Neural cell (in vitro differentiated cells): ENCODE measurements at regions not wholly inside any gene's neighbourhood (a gene's known extent, or its start where the extent isn't known, plus 50 kb on each side); places are given as distances from the start of the nearest gene placed in this dataset.

ENCODE experiments used
- CTCF ChIP-seq: fragments of 450-650 bp; IDR thresholded peaks from 2 replicates; pipeline ENCODE4 v1.5.1; 2014; ENCODE audit warnings: antibody characterized with exemption, mild to moderate bottlenecking, moderate library complexity; ENCODE audit not compliant: poor library complexity, severe bottlenecking
- EP300 ChIP-seq: fragments of 450-650 bp; conservative IDR thresholded peaks from 2 replicates; pipeline ENCODE4 v1.6.1; 2014; ENCODE audit warnings: antibody characterized with exemption, mild to moderate bottlenecking, moderate library complexity; ENCODE audit not compliant: poor library complexity, severe bottlenecking
- EZH2 ChIP-seq: fragments of 200-600, 300-800 bp; shearing (Covaris generic), sonication (generic); IDR thresholded peaks from 2 replicates; pipeline ENCODE4 v1.6.1; 2014; ENCODE audit warnings: antibody characterized with exemption, low read length, borderline replicate concordance, mild to moderate bottlenecking; ENCODE audit not compliant: insufficient read depth, poor library complexity, severe bottlenecking
- MXI1 ChIP-seq: fragments of 450-650 bp; conservative IDR thresholded peaks from 2 replicates; pipeline ENCODE4 v1.6.1; 2014; ENCODE audit warnings: antibody characterized with exemption, mild to moderate bottlenecking; ENCODE audit not compliant: poor library complexity, severe bottlenecking
- POLR2AphosphoS5 ChIP-seq: IDR thresholded peaks from 2 replicates; pipeline ENCODE4 v1.6.1; 2012
- RAD21 ChIP-seq: fragments of 450-650 bp; conservative IDR thresholded peaks from 2 replicates; pipeline ENCODE4 v1.6.1; 2014; ENCODE audit warnings: antibody characterized with exemption, mild to moderate bottlenecking, moderate library complexity
- SMC3 ChIP-seq: fragments of 450-650 bp; conservative IDR thresholded peaks from 2 replicates; pipeline ENCODE4 v1.6.1; 2014; ENCODE audit warnings: antibody characterized with exemption, mild to moderate bottlenecking, moderate library complexity; ENCODE audit not compliant: poor library complexity
- TAF1 ChIP-seq: IDR thresholded peaks from 2 replicates; pipeline ENCODE4 v1.6.1; 2012; ENCODE audit warnings: low read depth
- TF ChIP-seq, protein P1 (sequence below): IDR thresholded peaks from 2 replicates; pipeline ENCODE4 v1.6.1; 2012; ENCODE audit warnings: borderline replicate concordance

DNA sequence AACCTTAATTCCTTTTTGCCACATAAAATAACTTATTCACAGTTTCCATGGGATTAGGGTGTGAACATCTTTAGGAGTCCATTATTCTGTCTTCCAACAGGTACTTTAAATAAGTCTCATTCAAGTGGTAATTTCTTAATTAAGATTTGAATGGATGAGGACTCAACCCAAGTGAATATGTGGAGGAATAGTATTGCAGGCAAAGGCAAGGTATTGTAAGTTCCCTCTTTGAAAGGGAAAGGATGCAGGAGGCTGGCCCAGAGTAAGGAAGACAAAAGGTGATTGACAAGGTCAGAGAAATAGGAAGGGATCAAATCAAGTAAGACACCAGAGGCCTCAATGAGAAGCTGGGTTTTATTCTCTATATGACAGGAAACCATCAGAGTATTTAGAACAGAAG lies 238.2 kb upstream of the RBMS1 start:
- TF ChIP-seq EZH2, result no peak
- TF ChIP-seq POLR2AphosphoS5, result no peak
- TF ChIP-seq CTCF, result no peak
- TF ChIP-seq EP300, result no peak
- no peak for TF ChIP-seq SMC3
- no peak for TF ChIP-seq RAD21
- TF ChIP-seq, protein P1, sequence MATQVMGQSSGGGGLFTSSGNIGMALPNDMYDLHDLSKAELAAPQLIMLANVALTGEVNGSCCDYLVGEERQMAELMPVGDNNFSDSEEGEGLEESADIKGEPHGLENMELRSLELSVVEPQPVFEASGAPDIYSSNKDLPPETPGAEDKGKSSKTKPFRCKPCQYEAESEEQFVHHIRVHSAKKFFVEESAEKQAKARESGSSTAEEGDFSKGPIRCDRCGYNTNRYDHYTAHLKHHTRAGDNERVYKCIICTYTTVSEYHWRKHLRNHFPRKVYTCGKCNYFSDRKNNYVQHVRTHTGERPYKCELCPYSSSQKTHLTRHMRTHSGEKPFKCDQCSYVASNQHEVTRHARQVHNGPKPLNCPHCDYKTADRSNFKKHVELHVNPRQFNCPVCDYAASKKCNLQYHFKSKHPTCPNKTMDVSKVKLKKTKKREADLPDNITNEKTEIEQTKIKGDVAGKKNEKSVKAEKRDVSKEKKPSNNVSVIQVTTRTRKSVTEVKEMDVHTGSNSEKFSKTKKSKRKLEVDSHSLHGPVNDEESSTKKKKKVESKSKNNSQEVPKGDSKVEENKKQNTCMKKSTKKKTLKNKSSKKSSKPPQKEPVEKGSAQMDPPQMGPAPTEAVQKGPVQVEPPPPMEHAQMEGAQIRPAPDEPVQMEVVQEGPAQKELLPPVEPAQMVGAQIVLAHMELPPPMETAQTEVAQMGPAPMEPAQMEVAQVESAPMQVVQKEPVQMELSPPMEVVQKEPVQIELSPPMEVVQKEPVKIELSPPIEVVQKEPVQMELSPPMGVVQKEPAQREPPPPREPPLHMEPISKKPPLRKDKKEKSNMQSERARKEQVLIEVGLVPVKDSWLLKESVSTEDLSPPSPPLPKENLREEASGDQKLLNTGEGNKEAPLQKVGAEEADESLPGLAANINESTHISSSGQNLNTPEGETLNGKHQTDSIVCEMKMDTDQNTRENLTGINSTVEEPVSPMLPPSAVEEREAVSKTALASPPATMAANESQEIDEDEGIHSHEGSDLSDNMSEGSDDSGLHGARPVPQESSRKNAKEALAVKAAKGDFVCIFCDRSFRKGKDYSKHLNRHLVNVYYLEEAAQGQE, result no peak
- TF ChIP-seq MXI1, result no peak
- no peak for TF ChIP-seq TAF1
